ENCODE measurements at regions not wholly inside any gene's neighbourhood (a gene's known extent, or its start where the extent isn't known, plus 50 kb on each side); places are given as distances from the start of the nearest gene placed in this dataset.

DNA sequence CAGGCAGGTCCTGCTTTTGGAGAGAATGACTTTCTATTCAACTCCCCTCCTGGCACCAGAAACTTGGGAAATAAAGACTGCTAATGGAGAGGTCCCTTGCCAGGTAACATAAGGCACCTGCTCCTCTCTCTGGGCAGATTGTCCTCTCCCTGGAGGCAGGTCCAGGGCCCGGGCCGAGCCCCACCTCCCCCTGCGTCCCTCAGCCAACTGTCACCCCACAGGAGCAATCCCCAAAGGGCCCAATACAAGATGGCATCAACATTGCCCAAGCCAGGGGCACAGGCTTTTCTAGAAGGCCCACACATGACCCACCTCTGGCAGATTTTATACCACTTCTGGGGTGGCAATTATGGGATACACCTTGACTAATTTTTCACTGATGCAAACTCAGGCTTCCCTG is 145.2 kb downstream of the HERPUD2 start:
- Histone ChIP-seq H3K36me3 (ENCODE audit: control insufficient read depth in 2 of 3, insufficient read depth in 3 of 3, low read length in 3 of 3) (no peaks in the 10 kb centered on the region), H3K27ac (ENCODE audit: low read depth in 2 of 2, low read length in 2 of 2) (no peak overlapping the region), H3K27me3 (ENCODE audit: control insufficient read depth, insufficient read depth, low read length) (no peaks in the 10 kb centered on the region), H3K4me3 (ENCODE audit: low read length in 3 of 3) (no peak overlapping the region), H3K9me3 (ENCODE audit: control insufficient read depth in 2 of 3, insufficient read depth in 1 of 3, low read length in 3 of 3) (no peaks in the 10 kb centered on the region), H3K4me1 (ENCODE audit: control insufficient read depth in 2 of 3, insufficient read depth in 2 of 3, low read depth in 1 of 3, low read length in 3 of 3) (no peaks in the 10 kb centered on the region), H3K9ac (ENCODE audit: low read length in 3 of 3) (no peak overlapping the region)
- FAIRE-seq (no peak), DNase-seq (no peak)
- intact Hi-C loops (cut with DNase I), result no loop called here
- TF ChIP-seq, protein P1, sequence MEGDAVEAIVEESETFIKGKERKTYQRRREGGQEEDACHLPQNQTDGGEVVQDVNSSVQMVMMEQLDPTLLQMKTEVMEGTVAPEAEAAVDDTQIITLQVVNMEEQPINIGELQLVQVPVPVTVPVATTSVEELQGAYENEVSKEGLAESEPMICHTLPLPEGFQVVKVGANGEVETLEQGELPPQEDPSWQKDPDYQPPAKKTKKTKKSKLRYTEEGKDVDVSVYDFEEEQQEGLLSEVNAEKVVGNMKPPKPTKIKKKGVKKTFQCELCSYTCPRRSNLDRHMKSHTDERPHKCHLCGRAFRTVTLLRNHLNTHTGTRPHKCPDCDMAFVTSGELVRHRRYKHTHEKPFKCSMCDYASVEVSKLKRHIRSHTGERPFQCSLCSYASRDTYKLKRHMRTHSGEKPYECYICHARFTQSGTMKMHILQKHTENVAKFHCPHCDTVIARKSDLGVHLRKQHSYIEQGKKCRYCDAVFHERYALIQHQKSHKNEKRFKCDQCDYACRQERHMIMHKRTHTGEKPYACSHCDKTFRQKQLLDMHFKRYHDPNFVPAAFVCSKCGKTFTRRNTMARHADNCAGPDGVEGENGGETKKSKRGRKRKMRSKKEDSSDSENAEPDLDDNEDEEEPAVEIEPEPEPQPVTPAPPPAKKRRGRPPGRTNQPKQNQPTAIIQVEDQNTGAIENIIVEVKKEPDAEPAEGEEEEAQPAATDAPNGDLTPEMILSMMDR (IDR thresholded peaks at IDR 0.05; ENCODE audit: borderline replicate concordance, extremely low read depth, insufficient read depth), result no peak

DNA sequence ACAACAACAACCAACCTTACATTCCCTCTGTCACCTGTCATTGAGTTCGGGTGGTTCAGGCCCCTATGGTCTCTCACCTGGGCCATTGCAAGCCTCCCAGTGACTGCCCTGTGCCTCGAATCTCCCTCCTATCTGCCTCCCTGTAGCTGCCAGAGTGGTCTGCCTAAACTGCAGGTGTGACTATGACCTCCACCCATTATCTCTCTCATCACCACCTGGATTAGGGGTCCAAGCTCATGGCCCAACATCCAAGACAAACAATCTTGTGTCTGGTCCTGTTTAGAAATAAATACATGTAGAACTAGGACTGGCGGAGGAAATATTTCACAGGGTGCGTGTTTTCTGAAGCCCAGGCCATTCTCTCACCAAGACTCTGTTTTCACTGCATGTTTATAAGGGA is 146.6 kb downstream of the HERPUD2 start:
- no peak overlapping the region for H3K9ac ChIP-seq (ENCODE audit: low read length in 3 of 3)
- intact Hi-C loops (cut with DNase I), result no loop called here
- DNase-seq (no peak), FAIRE-seq (no peak)
- H3K4me3 ChIP-seq (ENCODE audit: low read length in 3 of 3), result no peak overlapping the region
- TF ChIP-seq, protein P1 (IDR thresholded peaks at IDR 0.05; ENCODE audit: borderline replicate concordance, extremely low read depth, insufficient read depth), result no peak
- H3K27ac ChIP-seq (ENCODE audit: low read depth in 2 of 2, low read length in 2 of 2), result no peak overlapping the region
- H3K27me3 ChIP-seq (ENCODE audit: control insufficient read depth, insufficient read depth, low read length), result no peaks in the 10 kb centered on the region
- H3K36me3 ChIP-seq (ENCODE audit: control insufficient read depth in 2 of 3, insufficient read depth in 3 of 3, low read length in 3 of 3), result no peaks in the 10 kb centered on the region
- no peaks in the 10 kb centered on the region for H3K4me1 ChIP-seq (ENCODE audit: control insufficient read depth in 2 of 3, insufficient read depth in 2 of 3, low read depth in 1 of 3, low read length in 3 of 3)
- no peaks in the 10 kb centered on the region for H3K9me3 ChIP-seq (ENCODE audit: control insufficient read depth in 2 of 3, insufficient read depth in 1 of 3, low read length in 3 of 3)

DNA sequence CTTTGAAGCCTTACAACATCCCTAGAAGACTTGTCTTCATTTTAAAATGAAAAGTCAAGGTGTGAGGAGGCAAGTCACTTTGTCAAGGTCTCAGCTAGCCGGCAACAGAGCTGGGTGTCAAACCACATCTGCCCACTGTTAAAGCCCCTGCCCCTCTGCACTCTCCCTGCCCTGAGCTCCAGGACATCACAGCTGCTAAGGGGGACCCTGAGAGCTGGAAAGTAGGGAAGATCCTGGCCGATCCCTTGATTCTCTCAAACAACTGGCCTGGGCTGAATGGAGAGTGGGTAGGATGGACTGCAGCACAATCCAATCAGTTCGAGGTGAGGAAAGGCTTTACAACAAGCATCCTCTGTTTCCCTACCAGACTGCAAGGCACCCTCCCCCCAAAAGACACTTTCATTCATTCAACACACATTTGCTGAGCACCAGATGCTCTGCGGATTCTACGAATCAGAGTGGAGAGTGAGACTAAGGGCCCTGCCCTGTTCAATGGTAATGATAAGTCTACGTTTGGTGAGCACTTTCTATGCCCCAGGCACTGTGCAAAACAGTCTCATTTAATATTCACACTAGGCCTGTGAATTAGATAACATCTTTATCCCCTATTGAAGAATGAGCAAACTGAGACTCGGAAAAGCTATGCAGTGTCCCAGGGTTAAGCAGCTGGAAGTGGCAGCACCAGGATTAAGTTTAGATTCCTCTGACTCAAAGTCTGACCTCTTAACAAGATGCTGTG is 148.1 kb downstream of the HERPUD2 start:
- Histone ChIP-seq H3K27me3 (ENCODE audit: control insufficient read depth, insufficient read depth, low read length) (no peaks in the 10 kb centered on the region), H3K27ac (ENCODE audit: low read depth in 2 of 2, low read length in 2 of 2) (no peak overlapping the region), H3K4me1 (ENCODE audit: control insufficient read depth in 2 of 3, insufficient read depth in 2 of 3, low read depth in 1 of 3, low read length in 3 of 3) (no peaks in the 10 kb centered on the region), H3K9me3 (ENCODE audit: control insufficient read depth in 2 of 3, insufficient read depth in 1 of 3, low read length in 3 of 3) (no peaks in the 10 kb centered on the region), H3K4me3 (ENCODE audit: low read length in 3 of 3) (no peak overlapping the region), H3K36me3 (ENCODE audit: control insufficient read depth in 2 of 3, insufficient read depth in 3 of 3, low read length in 3 of 3) (no peaks in the 10 kb centered on the region), H3K9ac (ENCODE audit: low read length in 3 of 3) (no peak overlapping the region)
- DNase-seq (no peak), FAIRE-seq (no peak)
- intact Hi-C loops (cut with DNase I), result no loop called here
- TF ChIP-seq, protein P1 (IDR thresholded peaks at IDR 0.05; ENCODE audit: borderline replicate concordance, extremely low read depth, insufficient read depth), result no peak

DNA sequence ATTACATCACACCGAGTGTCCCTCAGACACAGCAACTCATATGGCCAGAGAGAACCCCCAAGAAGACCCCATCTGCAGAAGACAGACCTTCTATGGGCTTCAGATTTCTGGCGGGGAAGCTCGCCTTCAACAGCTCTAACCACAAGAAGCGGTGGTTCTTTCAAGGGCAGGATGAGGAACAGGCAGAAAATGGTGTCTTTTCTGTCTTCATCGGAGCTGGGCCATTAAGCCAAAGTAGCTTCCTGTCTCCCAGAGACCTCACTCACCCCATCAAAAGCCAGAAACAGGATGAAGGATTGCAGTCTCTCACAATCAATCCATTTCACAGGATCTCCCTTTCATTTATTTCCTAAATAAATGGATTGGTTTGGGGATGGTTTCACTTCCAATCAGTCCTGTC is 149.1 kb downstream of the HERPUD2 start:
- Histone ChIP-seq H3K4me3 (ENCODE audit: low read length in 3 of 3) (no peak overlapping the region), H3K27ac (ENCODE audit: low read depth in 2 of 2, low read length in 2 of 2) (no peak overlapping the region), H3K27me3 (ENCODE audit: control insufficient read depth, insufficient read depth, low read length) (no peaks in the 10 kb centered on the region), H3K4me1 (ENCODE audit: control insufficient read depth in 2 of 3, insufficient read depth in 2 of 3, low read depth in 1 of 3, low read length in 3 of 3) (no peaks in the 10 kb centered on the region), H3K36me3 (ENCODE audit: control insufficient read depth in 2 of 3, insufficient read depth in 3 of 3, low read length in 3 of 3) (no peaks in the 10 kb centered on the region), H3K9ac (ENCODE audit: low read length in 3 of 3) (no peak overlapping the region), H3K9me3 (ENCODE audit: control insufficient read depth in 2 of 3, insufficient read depth in 1 of 3, low read length in 3 of 3) (no peaks in the 10 kb centered on the region)
- TF ChIP-seq, protein P1 (IDR thresholded peaks at IDR 0.05; ENCODE audit: borderline replicate concordance, extremely low read depth, insufficient read depth), result no peak
- FAIRE-seq (no peak), DNase-seq (no peak)
- intact Hi-C loops (cut with DNase I), result no loop called here
